H1 (cell line): ENCODE measurements at regions not wholly inside any gene's neighbourhood (a gene's known extent, or its start where the extent isn't known, plus 50 kb on each side); places are given as distances from the start of the nearest gene placed in this dataset.

Source experiments
- BCL11A ChIP-seq, 2 experiments: IDR thresholded peaks; one replicate each; pipeline ENCODE4 v1.6.1; 2011; ENCODE audit warnings: low read depth in 2 of 2, low read length in 2 of 2, mild to moderate bottlenecking in 2 of 2
- CEBPB ChIP-seq: IDR thresholded peaks from 2 replicates; pipeline ENCODE4 v1.6.1; 2012; ENCODE audit warnings: low read depth, low read length
- CREB1 ChIP-seq: IDR thresholded peaks from 2 replicates; pipeline ENCODE4 v1.6.1; 2012; ENCODE audit warnings: inconsistent platforms
- EGR1 ChIP-seq: IDR thresholded peaks from 2 replicates; pipeline ENCODE4 v1.6.1; 2011; ENCODE audit warnings: low read depth, low read length, borderline replicate concordance
- JUND ChIP-seq: IDR thresholded peaks from 2 replicates; pipeline ENCODE4 v1.6.1; 2011; ENCODE audit warnings: mild to moderate bottlenecking, improper control_type of control experiment, low read length
- NRF1 ChIP-seq: IDR thresholded peaks from 2 replicates; pipeline ENCODE4 v1.6.1; 2011; ENCODE audit warnings: mild to moderate bottlenecking, low read depth, low read length, improper control_type of control experiment
- POLR2A ChIP-seq, 2 experiments: IDR thresholded peaks; 1 replicate in 1 of 2; 2 replicates in 1 of 2; pipeline ENCODE4 v1.6.1; 2011; ENCODE audit warnings: low read depth in 2 of 2, low read length in 2 of 2, mild to moderate bottlenecking in 2 of 2; ENCODE audit errors: control extremely low read depth in 1 of 2
- POLR2AphosphoS5 ChIP-seq: IDR thresholded peaks from 2 replicates; pipeline ENCODE4 v1.6.1; 2011; ENCODE audit warnings: low read depth, low read length
- SAP30 ChIP-seq: fragments of 300-600 bp; sonication (generic); IDR thresholded peaks from 2 replicates; pipeline ENCODE4 v1.7.1; 2012; ENCODE audit warnings: low read length, moderate library complexity, mild to moderate bottlenecking, inconsistent platforms; ENCODE audit not compliant: insufficient read depth, insufficient replicate concordance
- SIRT6 ChIP-seq: IDR thresholded peaks from one replicate; pipeline ENCODE4 v1.7.1; 2012; ENCODE audit warnings: low read length, inconsistent platforms
- YY1 ChIP-seq: IDR thresholded peaks from 2 replicates; pipeline ENCODE4 v1.6.1; 2011; ENCODE audit warnings: low read depth, mild to moderate bottlenecking, low read length
- TF ChIP-seq, protein P1 (sequence below), 3 experiments: IDR thresholded peaks; 1 replicate in 2 of 3; 2 replicates in 1 of 3; pipeline versions ENCODE4 v1.5.1 to v1.6.1; 2011; ENCODE audit warnings: low read length in 3 of 3, mild to moderate bottlenecking in 3 of 3, inconsistent platforms in 2 of 3, low read depth in 1 of 3, moderate library complexity in 1 of 3; ENCODE audit not compliant: insufficient read depth in 1 of 3; ENCODE audit errors: control extremely low read depth in 1 of 3
- TF ChIP-seq, protein P2 (sequence below): IDR thresholded peaks from 2 replicates; pipeline ENCODE4 v1.6.1; 2012; ENCODE audit warnings: inconsistent platforms

DNA sequence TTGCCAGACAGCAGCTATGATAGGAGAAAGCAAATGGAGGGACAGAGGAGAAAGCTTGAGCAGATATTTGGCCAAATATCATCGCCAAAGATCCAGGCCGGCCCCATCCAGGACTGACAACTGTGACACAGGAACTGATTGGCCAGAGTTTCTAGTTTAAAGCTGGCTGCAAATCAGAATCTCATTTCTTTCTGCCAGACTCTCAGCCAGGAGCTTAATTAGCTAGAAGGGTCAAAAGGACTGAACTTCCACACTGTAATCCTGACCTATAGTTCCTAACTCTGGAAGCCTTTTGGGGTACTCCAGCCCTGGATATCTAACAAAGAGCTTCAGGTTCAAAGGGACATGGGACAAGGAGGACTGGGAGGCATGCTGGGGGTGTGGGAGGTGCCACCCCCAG is 106.7 kb upstream of the GNG12 start:
- TF ChIP-seq SIRT6 (no peak), NRF1 (no peak), EGR1 (no peak), YY1 (no peak), CEBPB (no peak), CREB1 (no peak), POLR2A (IDR thresholded peaks at IDR 0.05; ENCODE audit: control extremely low read depth in 1 of 2, low read depth in 2 of 2, low read length in 2 of 2) (no peak), BCL11A (IDR thresholded peaks at IDR 0.05; ENCODE audit: low read depth in 2 of 2, low read length in 2 of 2) (no peak), POLR2AphosphoS5 (no peak), JUND (no peak), SAP30 (no peak)
- TF ChIP-seq, protein P1, sequence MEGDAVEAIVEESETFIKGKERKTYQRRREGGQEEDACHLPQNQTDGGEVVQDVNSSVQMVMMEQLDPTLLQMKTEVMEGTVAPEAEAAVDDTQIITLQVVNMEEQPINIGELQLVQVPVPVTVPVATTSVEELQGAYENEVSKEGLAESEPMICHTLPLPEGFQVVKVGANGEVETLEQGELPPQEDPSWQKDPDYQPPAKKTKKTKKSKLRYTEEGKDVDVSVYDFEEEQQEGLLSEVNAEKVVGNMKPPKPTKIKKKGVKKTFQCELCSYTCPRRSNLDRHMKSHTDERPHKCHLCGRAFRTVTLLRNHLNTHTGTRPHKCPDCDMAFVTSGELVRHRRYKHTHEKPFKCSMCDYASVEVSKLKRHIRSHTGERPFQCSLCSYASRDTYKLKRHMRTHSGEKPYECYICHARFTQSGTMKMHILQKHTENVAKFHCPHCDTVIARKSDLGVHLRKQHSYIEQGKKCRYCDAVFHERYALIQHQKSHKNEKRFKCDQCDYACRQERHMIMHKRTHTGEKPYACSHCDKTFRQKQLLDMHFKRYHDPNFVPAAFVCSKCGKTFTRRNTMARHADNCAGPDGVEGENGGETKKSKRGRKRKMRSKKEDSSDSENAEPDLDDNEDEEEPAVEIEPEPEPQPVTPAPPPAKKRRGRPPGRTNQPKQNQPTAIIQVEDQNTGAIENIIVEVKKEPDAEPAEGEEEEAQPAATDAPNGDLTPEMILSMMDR (IDR thresholded peaks at IDR 0.05; ENCODE audit: control extremely low read depth in 1 of 3, insufficient read depth in 1 of 3, low read depth in 1 of 3, low read length in 3 of 3) = no peak
- TF ChIP-seq, protein P2, sequence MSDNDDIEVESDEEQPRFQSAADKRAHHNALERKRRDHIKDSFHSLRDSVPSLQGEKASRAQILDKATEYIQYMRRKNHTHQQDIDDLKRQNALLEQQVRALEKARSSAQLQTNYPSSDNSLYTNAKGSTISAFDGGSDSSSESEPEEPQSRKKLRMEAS = no peak
